ENCODE measurements at regions not wholly inside any gene's neighbourhood (a gene's known extent, or its start where the extent isn't known, plus 50 kb on each side); places are given as distances from the start of the nearest gene placed in this dataset.
A peak's percentile ranks its signal among the peaks of the same experiment; 100 is the strongest.

GRCh38 chr10:3516234-3516922, 268.6 kb downstream of the KLF6 start:
- H3K79me2 ChIP-seq (ENCODE audit: low read depth): no peaks in the 10 kb centered on the region
- peaks cover 21% of the 10 kb centered on the region for H3K27me3 Mint-ChIP-seq (ENCODE audit: insufficient read depth, low read depth)
- no peaks in the 10 kb centered on the region for H3K36me3 ChIP-seq
- no peak overlapping the region for H3K4me3 ChIP-seq
- peaks cover 37% of the 10 kb centered on the region for H3K9me3 Mint-ChIP-seq
- H2AFZ ChIP-seq (replicated peaks): no peak overlapping the region
- H3F3A ChIP-seq (ENCODE audit: low read depth): peaks cover 11% of the 10 kb centered on the region
- H3K4me1 Mint-ChIP-seq: peaks cover 29% of the 10 kb centered on the region
- H3K27ac ChIP-seq: no peak overlapping the region
- DNase-seq (ENCODE audit: low spot score): peak; percentile 63
- H3K27ac Mint-ChIP-seq: peak overlapping the region; percentile 86
- H3K9me3 ChIP-seq (ENCODE audit: low read depth): no peaks in the 10 kb centered on the region
- no peak for TF ChIP-seq CTCF (IDR thresholded peaks at IDR 0.05)
- TF ChIP-seq EZH2 (IDR thresholded peaks at IDR 0.05): no peak
- no peak for TF ChIP-seq EZH2phosphoT487 (IDR thresholded peaks at IDR 0.05)
- H3K4me2 ChIP-seq: peak overlapping the region; percentile 18
- H3K36me3 Mint-ChIP-seq: no peaks in the 10 kb centered on the region
- no peak overlapping the region for H3K4me3 Mint-ChIP-seq
- H3K27me3 ChIP-seq: no peaks in the 10 kb centered on the region
- no peaks in the 10 kb centered on the region for H4K20me1 ChIP-seq (ENCODE audit: low read depth)
- peaks cover 11% of the 10 kb centered on the region for H3K4me1 ChIP-seq
- H3K9ac ChIP-seq: no peak overlapping the region

GRCh38 chr10:3514691-3515090, 270.3 kb downstream of the KLF6 start:
- no peak for DNase-seq (ENCODE audit: low spot score)
- H3K36me3 Mint-ChIP-seq: no peaks in the 10 kb centered on the region
- no peak overlapping the region for H3K27ac ChIP-seq
- H3K27me3 Mint-ChIP-seq (ENCODE audit: insufficient read depth, low read depth): peaks cover 21% of the 10 kb centered on the region
- peaks cover 32% of the 10 kb centered on the region for H3K9me3 Mint-ChIP-seq
- no peaks in the 10 kb centered on the region for H3K36me3 ChIP-seq
- peaks cover 11% of the 10 kb centered on the region for H3F3A ChIP-seq (ENCODE audit: low read depth)
- H2AFZ ChIP-seq (replicated peaks): no peak overlapping the region
- TF ChIP-seq EZH2phosphoT487 (IDR thresholded peaks at IDR 0.05): no peak
- no peak for TF ChIP-seq EZH2 (IDR thresholded peaks at IDR 0.05)
- TF ChIP-seq CTCF (IDR thresholded peaks at IDR 0.05): no peak
- H3K9ac ChIP-seq: no peak overlapping the region
- H3K27me3 ChIP-seq: no peaks in the 10 kb centered on the region
- H3K9me3 ChIP-seq (ENCODE audit: low read depth): no peaks in the 10 kb centered on the region
- H3K4me1 Mint-ChIP-seq: peaks cover 33% of the 10 kb centered on the region
- H4K20me1 ChIP-seq (ENCODE audit: low read depth): no peaks in the 10 kb centered on the region
- H3K4me3 ChIP-seq: no peak overlapping the region
- no peak overlapping the region for H3K4me3 Mint-ChIP-seq
- H3K4me1 ChIP-seq: peaks cover 11% of the 10 kb centered on the region
- H3K4me2 ChIP-seq: no peak overlapping the region
- H3K79me2 ChIP-seq (ENCODE audit: low read depth): no peaks in the 10 kb centered on the region
- H3K27ac Mint-ChIP-seq: peak overlapping the region; percentile 23

- DNase-seq (ENCODE audit: low spot score): no peak
Measured at GRCh38 chr10:3512263-3512662, 272.7 kb downstream of the KLF6 start.

More at GRCh38 chr10:3512263-3512662, 272.7 kb downstream of the KLF6 start:
- H3K27me3 Mint-ChIP-seq (ENCODE audit: insufficient read depth, low read depth): peaks cover 21% of the 10 kb centered on the region
- Histone ChIP-seq H3K4me2 (no peak overlapping the region), H3K9me3 (ENCODE audit: low read depth) (no peaks in the 10 kb centered on the region), H3F3A (ENCODE audit: low read depth) (peaks cover 11% of the 10 kb centered on the region), H3K36me3 (no peaks in the 10 kb centered on the region), H3K4me1 (peaks cover 11% of the 10 kb centered on the region), H2AFZ (replicated peaks) (no peak overlapping the region), H3K27me3 (no peaks in the 10 kb centered on the region), H3K79me2 (ENCODE audit: low read depth) (no peaks in the 10 kb centered on the region), H3K9ac (no peak overlapping the region), H3K4me3 (no peak overlapping the region), H4K20me1 (ENCODE audit: low read depth) (no peaks in the 10 kb centered on the region), H3K27ac (no peak overlapping the region)
- H3K9me3 Mint-ChIP-seq: peaks cover 21% of the 10 kb centered on the region
- H3K4me3 Mint-ChIP-seq: no peak overlapping the region
- peaks cover 27% of the 10 kb centered on the region for H3K4me1 Mint-ChIP-seq
- H3K36me3 Mint-ChIP-seq: peaks cover 4% of the 10 kb centered on the region
- H3K27ac Mint-ChIP-seq: no peak overlapping the region
- TF ChIP-seq CTCF (IDR thresholded peaks at IDR 0.05): no peak
- no peak for TF ChIP-seq EZH2 (IDR thresholded peaks at IDR 0.05)
- TF ChIP-seq EZH2phosphoT487 (IDR thresholded peaks at IDR 0.05): no peak

Measured in neural progenitor cell (in vitro differentiated cells).